ENCODE measurements at regions not wholly inside any gene's neighbourhood (a gene's known extent, or its start where the extent isn't known, plus 50 kb on each side); places are given as distances from the start of the nearest gene placed in this dataset.
A peak's percentile ranks its signal among the peaks of the same experiment; 100 is the strongest.

DNA sequence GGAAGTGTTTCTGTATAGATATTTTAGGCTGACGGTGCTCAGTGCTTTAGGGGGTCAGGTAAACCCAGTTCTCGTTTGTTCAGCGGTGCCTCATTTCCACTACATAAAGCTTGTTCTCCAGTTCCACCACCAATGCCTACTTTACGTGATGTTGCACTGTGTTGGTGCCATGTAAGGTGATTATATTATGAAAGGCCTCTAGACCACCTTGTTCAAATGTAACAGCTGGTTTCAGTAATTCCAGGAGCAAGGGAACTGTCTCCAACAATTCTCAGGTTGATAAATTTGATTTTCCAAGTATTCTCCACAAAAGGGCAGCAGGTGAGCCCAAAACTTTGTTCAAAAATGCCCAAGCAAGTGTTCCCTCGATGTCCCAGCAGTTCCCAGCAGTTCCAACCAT is 83.7 kb upstream of the SEPTIN5 start (continued):
- TF ChIP-seq FOXK1 (CRISPR knock-in tag; IDR thresholded peaks at IDR 0.05; ENCODE audit: borderline replicate concordance) (no peak), KLF13 (tag; IDR thresholded peaks at IDR 0.05; ENCODE audit: borderline replicate concordance, low read depth) (no peak), MYBL2 (IDR thresholded peaks at IDR 0.05; ENCODE audit: low read depth) (no peak), MYBL2 (CRISPR knock-in tag; IDR thresholded peaks at IDR 0.05; ENCODE audit: borderline replicate concordance) (no peak), CXXC5 (CRISPR knock-in tag; IDR thresholded peaks at IDR 0.05) (no peak), ARID1B (IDR thresholded peaks at IDR 0.05) (no peak), ZNF134 (CRISPR knock-in tag; conservative IDR thresholded peaks at IDR 0.05) (0 out of 2 replicates have a peak, but pooled peaks have one; percentile 23), OTX1 (CRISPR knock-in tag; IDR thresholded peaks at IDR 0.05) (no peak)

DNA sequence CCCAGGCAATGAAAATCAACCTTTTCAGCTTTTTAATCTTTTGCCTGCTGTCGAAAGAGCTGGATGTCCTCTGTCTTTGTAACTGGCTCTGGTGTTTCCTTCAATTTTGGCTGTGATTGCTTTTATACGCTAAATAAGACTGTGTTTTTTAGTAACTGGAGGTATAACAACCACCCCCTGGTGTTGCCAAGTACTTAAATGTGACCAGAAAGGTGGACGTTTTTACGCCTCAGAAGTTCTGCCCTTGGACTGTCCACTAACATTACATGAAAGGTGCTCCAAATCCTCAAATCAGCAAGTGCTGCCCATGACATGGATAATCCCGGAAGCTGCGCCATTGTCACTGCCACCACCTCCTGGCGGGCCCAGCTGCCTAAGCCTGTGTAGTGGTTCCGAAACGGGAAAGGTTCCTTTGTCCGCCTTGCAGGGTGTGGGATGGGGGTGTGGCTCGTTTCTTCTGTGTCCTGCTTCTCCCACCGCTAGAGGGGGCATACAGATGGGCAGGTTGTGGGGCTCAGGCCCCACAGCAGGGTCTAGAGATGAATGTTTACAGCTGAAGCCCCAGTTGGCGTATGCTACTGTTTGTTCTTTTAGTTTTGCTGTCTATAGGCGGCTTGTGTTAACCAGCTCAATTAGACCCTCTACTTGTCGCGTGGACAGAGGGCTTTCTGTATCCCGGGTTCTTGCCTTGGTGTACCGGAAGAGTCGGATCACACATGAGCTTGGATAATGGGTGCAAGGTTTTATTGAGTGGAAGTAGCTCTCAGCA is 82.2 kb upstream of the SEPTIN5 start:
- ATAC-seq, result peak; percentile 87
- H4K20me1 ChIP-seq (replicated peaks; ENCODE audit: control insufficient read depth, insufficient read depth, low read length), result no peaks in the 10 kb centered on the region; the same call in 1 of the 2 replicates
- POLR2A ChIA-PET, result interaction anchor here (0.6 to 3.9 kb wide), 15 partner anchors 8 to 669 kb away, joined by 3 to 19 read pairs (median 3); no protein-coding TSS in a partner anchor
- peaks cover 0 to 6% of the 10 kb centered on the region in 2 experiments; a peak in 2 of 5 replicates for H3K27me3 ChIP-seq (ENCODE audit: control insufficient read depth in 2 of 2, insufficient read depth in 2 of 2, low read length in 2 of 2)
- intact Hi-C loops (cut with micrococcal nuclease) (loop anchor here (1.0 to 5.0 kb wide), 4 partner anchors 86 to 278 kb away; partner anchors contain the start of genes CDC45 and UFD1), in situ Hi-C loops (cut with MboI) (no loop called here)
- H2AFZ ChIP-seq (ENCODE audit: low read depth, low read length), result peak overlapping the region; percentile 75
- H3K9me1 ChIP-seq (ENCODE audit: control insufficient read depth, insufficient read depth, low read length), result peaks cover 4% of the 10 kb centered on the region
- H3K9ac ChIP-seq (ENCODE audit: insufficient read depth in 1 of 2, low read depth in 2 of 2, low read length in 2 of 2), result peak overlapping the region in 1 of 2 experiments; percentile 12; a peak in 2 of 4 replicates
- H3K4me1 ChIP-seq (replicated peaks in 1 of 2; ENCODE audit: control insufficient read depth in 2 of 2, insufficient read depth in 2 of 2, low read length in 2 of 2), result peaks cover 15 to 20% of the 10 kb centered on the region in 2 experiments; a peak in 4 of 5 replicates
- FAIRE-seq, result peak; percentile 71
- no peaks in the 10 kb centered on the region for H3K79me2 ChIP-seq (ENCODE audit: control insufficient read depth, insufficient read depth, low read length)
- CTCF ChIA-PET (ENCODE audit: low intra/inter-chr PET ratio), result interaction anchor here (0.6 to 3.6 kb wide), 9 partner anchors 86 to 934 kb away, joined by 3 to 27 read pairs (median 3); partner anchors contain the start of gene ESS2
- WGBS (ENCODE audit: insufficient coverage, low coverage, missing lambda C conversion rate), result 34% methylated on average over 19 of the region's 19 CpGs
- peak overlapping the region; percentile 59 for H3K4me2 ChIP-seq (ENCODE audit: insufficient read depth, low read length)
- DNase-seq (ENCODE audit: extremely low read depth in 1 of 4, low spot score in 3 of 4), result peak; percentile 93 to 95 (median 94)
- no TSS peak for BruUV-seq (replicated peaks)
- H3K4me3 ChIP-seq, result no peak overlapping the region
- peaks cover 2% of the 10 kb centered on the region; the same call in 1 of the 2 replicates for H3K9me3 ChIP-seq (replicated peaks; ENCODE audit: control insufficient read depth, insufficient read depth, low read depth, low read length)
- no peak overlapping the region for H3K27ac ChIP-seq (ENCODE audit: extremely low read depth, low read depth, low read length)
- H3K36me3 ChIP-seq (ENCODE audit: control insufficient read depth, insufficient read depth, low read length), result no peaks in the 10 kb centered on the region
- TF ChIP-seq, protein P1, sequence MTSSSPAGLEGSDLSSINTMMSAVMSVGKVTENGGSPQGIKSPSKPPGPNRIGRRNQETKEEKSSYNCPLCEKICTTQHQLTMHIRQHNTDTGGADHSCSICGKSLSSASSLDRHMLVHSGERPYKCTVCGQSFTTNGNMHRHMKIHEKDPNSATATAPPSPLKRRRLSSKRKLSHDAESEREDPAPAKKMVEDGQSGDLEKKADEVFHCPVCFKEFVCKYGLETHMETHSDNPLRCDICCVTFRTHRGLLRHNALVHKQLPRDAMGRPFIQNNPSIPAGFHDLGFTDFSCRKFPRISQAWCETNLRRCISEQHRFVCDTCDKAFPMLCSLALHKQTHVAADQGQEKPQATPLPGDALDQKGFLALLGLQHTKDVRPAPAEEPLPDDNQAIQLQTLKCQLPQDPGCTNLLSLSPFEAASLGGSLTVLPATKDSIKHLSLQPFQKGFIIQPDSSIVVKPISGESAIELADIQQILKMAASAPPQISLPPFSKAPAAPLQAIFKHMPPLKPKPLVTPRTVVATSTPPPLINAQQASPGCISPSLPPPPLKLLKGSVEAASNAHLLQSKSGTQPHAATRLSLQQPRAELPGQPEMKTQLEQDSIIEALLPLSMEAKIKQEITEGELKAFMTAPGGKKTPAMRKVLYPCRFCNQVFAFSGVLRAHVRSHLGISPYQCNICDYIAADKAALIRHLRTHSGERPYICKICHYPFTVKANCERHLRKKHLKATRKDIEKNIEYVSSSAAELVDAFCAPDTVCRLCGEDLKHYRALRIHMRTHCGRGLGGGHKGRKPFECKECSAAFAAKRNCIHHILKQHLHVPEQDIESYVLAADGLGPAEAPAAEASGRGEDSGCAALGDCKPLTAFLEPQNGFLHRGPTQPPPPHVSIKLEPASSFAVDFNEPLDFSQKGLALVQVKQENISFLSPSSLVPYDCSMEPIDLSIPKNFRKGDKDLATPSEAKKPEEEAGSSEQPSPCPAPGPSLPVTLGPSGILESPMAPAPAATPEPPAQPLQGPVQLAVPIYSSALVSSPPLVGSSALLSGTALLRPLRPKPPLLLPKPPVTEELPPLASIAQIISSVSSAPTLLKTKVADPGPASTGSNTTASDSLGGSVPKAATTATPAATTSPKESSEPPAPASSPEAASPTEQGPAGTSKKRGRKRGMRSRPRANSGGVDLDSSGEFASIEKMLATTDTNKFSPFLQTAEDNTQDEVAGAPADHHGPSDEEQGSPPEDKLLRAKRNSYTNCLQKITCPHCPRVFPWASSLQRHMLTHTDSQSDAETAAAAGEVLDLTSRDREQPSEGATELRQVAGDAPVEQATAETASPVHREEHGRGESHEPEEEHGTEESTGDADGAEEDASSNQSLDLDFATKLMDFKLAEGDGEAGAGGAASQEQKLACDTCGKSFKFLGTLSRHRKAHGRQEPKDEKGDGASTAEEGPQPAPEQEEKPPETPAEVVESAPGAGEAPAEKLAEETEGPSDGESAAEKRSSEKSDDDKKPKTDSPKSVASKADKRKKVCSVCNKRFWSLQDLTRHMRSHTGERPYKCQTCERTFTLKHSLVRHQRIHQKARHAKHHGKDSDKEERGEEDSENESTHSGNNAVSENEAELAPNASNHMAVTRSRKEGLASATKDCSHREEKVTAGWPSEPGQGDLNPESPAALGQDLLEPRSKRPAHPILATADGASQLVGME (CRISPR knock-in tag; IDR thresholded peaks at IDR 0.05), result no peak
- TF ChIP-seq HOXB6 (CRISPR knock-in tag; IDR thresholded peaks at IDR 0.05; ENCODE audit: borderline replicate concordance) (peak; percentile 73), NCOA4 (IDR thresholded peaks at IDR 0.05; ENCODE audit: partially characterized antibody) (no peak)
